SU-DHL-6 (cell line): ENCODE measurements at regions not wholly inside any gene's neighbourhood (a gene's known extent, or its start where the extent isn't known, plus 50 kb on each side); places are given as distances from the start of the nearest gene placed in this dataset.

Experiments used
- EZH2phosphoT487 ChIP-seq: fragments of 200-600 bp; sonication (generic), shearing (Covaris generic); conservative IDR thresholded peaks from 2 replicates; pipeline ENCODE4 v1.6.1; 2018; ENCODE audit warnings: mild to moderate bottlenecking, antibody characterized with exemption, low read length, moderate library complexity, mixed read lengths
- TF ChIP-seq, protein P1 (sequence below): fragments of 200-600 bp; sonication (generic); IDR thresholded peaks from one replicate; pipeline ENCODE4 v1.5.1; 2017; ENCODE audit warnings: antibody characterized with exemption, mild to moderate bottlenecking, low read length, moderate library complexity; ENCODE audit not compliant: insufficient read depth, poor library complexity, severe bottlenecking

DNA sequence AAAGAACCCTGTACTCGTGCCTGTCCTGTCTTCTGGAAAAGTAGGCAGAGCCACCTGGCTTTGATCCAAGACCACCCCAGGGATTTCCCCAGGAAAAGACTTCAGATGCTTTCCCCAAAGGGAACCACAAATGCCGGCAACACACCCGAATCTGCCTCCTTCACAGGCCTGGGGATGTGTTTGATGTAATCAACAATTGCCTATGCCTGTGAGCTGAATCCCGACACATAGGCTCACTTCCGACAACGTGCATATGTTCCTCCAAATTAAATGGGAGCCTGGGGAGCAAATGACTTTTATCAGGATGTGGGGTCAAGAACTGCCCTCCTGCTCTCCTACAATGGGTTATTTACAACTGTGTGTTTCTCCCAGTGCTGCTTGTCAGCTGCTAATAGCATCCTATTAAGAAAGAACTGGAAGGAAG lies 535.2 kb upstream of the CDH11 start:
- TF ChIP-seq, protein P1, sequence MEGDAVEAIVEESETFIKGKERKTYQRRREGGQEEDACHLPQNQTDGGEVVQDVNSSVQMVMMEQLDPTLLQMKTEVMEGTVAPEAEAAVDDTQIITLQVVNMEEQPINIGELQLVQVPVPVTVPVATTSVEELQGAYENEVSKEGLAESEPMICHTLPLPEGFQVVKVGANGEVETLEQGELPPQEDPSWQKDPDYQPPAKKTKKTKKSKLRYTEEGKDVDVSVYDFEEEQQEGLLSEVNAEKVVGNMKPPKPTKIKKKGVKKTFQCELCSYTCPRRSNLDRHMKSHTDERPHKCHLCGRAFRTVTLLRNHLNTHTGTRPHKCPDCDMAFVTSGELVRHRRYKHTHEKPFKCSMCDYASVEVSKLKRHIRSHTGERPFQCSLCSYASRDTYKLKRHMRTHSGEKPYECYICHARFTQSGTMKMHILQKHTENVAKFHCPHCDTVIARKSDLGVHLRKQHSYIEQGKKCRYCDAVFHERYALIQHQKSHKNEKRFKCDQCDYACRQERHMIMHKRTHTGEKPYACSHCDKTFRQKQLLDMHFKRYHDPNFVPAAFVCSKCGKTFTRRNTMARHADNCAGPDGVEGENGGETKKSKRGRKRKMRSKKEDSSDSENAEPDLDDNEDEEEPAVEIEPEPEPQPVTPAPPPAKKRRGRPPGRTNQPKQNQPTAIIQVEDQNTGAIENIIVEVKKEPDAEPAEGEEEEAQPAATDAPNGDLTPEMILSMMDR, result no peak
- no peak for TF ChIP-seq EZH2phosphoT487
